ENCODE measurements at regions not wholly inside any gene's neighbourhood (a gene's known extent, or its start where the extent isn't known, plus 50 kb on each side); places are given as distances from the start of the nearest gene placed in this dataset.

DNA sequence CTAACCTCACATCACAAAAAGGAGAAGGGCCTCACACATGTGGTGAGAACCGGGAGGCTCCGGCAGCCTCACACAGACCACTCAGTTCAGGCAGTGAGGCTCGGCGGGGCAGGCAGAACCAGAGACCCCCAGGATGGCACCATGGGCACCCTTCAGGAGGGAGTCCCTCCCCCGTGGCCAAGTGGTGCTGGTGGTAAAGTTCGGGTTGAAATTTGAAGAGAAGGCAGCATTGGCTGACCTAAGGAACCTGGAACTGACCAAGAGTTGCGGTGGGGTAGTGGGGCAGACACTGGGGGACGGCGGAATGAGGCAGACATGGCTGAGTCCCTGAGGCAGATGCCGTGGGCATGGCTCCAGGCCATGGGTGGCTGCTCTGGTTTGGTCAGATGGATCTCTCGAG is 239.3 kb upstream of the MYT1L start:
- H3K4ac ChIP-seq (replicated peaks; ENCODE audit: insufficient read length, low read depth, low read length) = no peak overlapping the region
- no peak overlapping the region for H2BK15ac ChIP-seq (ENCODE audit: low read length)
- no peaks in the 10 kb centered on the region; a peak in 1 of 8 replicates for H3K36me3 ChIP-seq (ENCODE audit: control insufficient read depth in 2 of 4, insufficient read depth in 4 of 4, low read length in 3 of 4)
- no peak overlapping the region for H3K9ac ChIP-seq (replicated peaks in 1 of 4; ENCODE audit: extremely low read depth in 1 of 4, low read depth in 3 of 4, low read length in 3 of 4)
- no peaks in the 10 kb centered on the region; a peak in 1 of 4 replicates for H3K79me2 ChIP-seq (ENCODE audit: control insufficient read depth in 1 of 2, insufficient read depth in 2 of 2, low read length in 2 of 2)
- H3K4me1 ChIP-seq (replicated peaks in 1 of 4; ENCODE audit: control insufficient read depth in 3 of 4, insufficient read depth in 4 of 4, low read length in 3 of 4) = no peaks in the 10 kb centered on the region
- H2BK5ac ChIP-seq (ENCODE audit: low read depth, low read length) = no peak overlapping the region
- no peak overlapping the region for H4K5ac ChIP-seq (ENCODE audit: insufficient read length, low read depth, low read length)
- H3K4me3 ChIP-seq (ENCODE audit: extremely low read depth in 1 of 4, insufficient read depth in 2 of 4, low read depth in 3 of 4, low read length in 4 of 4) = no peak overlapping the region
- no peak for TF ChIP-seq KDM5A (IDR thresholded peaks at IDR 0.05; ENCODE audit: low read length)
- no peak for TF ChIP-seq SIN3A (conservative IDR thresholded peaks at IDR 0.05 in 1 of 2, IDR thresholded peaks at IDR 0.05 in 1 of 2; ENCODE audit: low read depth in 1 of 2, low read length in 2 of 2)
- no peak for TF ChIP-seq RAD21 (IDR thresholded peaks at IDR 0.05 in 1 of 2, conservative IDR thresholded peaks at IDR 0.05 in 1 of 2; ENCODE audit: low read depth in 2 of 2, low read length in 2 of 2)
- no peak for TF ChIP-seq KDM1A (IDR thresholded peaks at IDR 0.05; ENCODE audit: borderline replicate concordance, low read length)
- TF ChIP-seq BCL11A (IDR thresholded peaks at IDR 0.05; ENCODE audit: low read depth in 2 of 2, low read length in 2 of 2) = no peak
- no peak for TF ChIP-seq JUN (IDR thresholded peaks at IDR 0.05; ENCODE audit: low read depth, low read length)
- TF ChIP-seq TCF12 (IDR thresholded peaks at IDR 0.05; ENCODE audit: low read depth, low read length) = no peak
- no peak for TF ChIP-seq POU5F1 (IDR thresholded peaks at IDR 0.05; ENCODE audit: low read depth, low read length)
- no peak for FAIRE-seq
- H3K23me2 ChIP-seq (ENCODE audit: low read depth, low read length) = peaks cover 18% of the 10 kb centered on the region; the same call in 1 of the 2 replicates
- POLR2A ChIA-PET (ENCODE audit: partially characterized antibody) = no interaction called here
- no peak overlapping the region for H4K91ac ChIP-seq (replicated peaks; ENCODE audit: insufficient read length, low read length)
- H3K23ac ChIP-seq (ENCODE audit: insufficient read length) = no peak overlapping the region
- CTCF ChIA-PET (ENCODE audit: partially characterized antibody) = interaction anchor here (1.0 to 1.4 kb wide), 2 partner anchors 15 to 450 kb away, joined by 3 read pairs; no protein-coding TSS in a partner anchor
- peaks cover 12 to 17% of the 10 kb centered on the region in 2 experiments for H3K9me3 ChIP-seq (ENCODE audit: insufficient read depth in 2 of 2, low read depth in 1 of 2, low read length in 1 of 2)
- H3K14ac ChIP-seq (ENCODE audit: insufficient read length) = no peak overlapping the region
- H3K27me3 ChIP-seq (replicated peaks in 1 of 4; ENCODE audit: control insufficient read depth in 3 of 4, extremely low read depth in 1 of 4, insufficient read depth in 3 of 4, low read length in 3 of 4) = no peaks in the 10 kb centered on the region
- no peak overlapping the region for H2AFZ ChIP-seq (ENCODE audit: low read length)
- H3K18ac ChIP-seq (ENCODE audit: extremely low read depth, low read length) = no peak overlapping the region
- no peak overlapping the region for H3K27ac ChIP-seq (ENCODE audit: low read depth, low read length)
- H4K20me1 ChIP-seq (replicated peaks in 1 of 2; ENCODE audit: control insufficient read depth in 1 of 2, insufficient read depth in 2 of 2, low read length in 2 of 2) = peaks cover 0 to 9% of the 10 kb centered on the region in 2 experiments
- H2BK12ac ChIP-seq (ENCODE audit: low read depth, low read length) = no peak overlapping the region
- H3K4me2 ChIP-seq (ENCODE audit: insufficient read depth in 1 of 2, low read depth in 2 of 2, low read length in 2 of 2) = no peak overlapping the region
- H3K56ac ChIP-seq (replicated peaks; ENCODE audit: insufficient read length, low read depth, low read length) = no peak overlapping the region
- H2BK120ac ChIP-seq (replicated peaks; ENCODE audit: low read depth, low read length) = no peak overlapping the region
- peak in 1 of 2 experiments; percentile 20 for DNase-seq (ENCODE audit: low read depth in 1 of 2, low spot score in 2 of 2)
- no peak overlapping the region for H2AK5ac ChIP-seq (ENCODE audit: low read depth, low read length)
- H3K79me1 ChIP-seq (ENCODE audit: low read depth, low read length) = no peaks in the 10 kb centered on the region
- no peak overlapping the region for H2BK20ac ChIP-seq (ENCODE audit: low read length)
- H4K8ac ChIP-seq (ENCODE audit: extremely low read depth, insufficient read depth, low read length) = no peak overlapping the region
- WGBS, 2 experiments (ENCODE audit: extremely low coverage in 1 of 2, insufficient coverage in 1 of 2, insufficient read length in 1 of 2, insufficient replicate concordance in 2 of 2, low coverage in 1 of 2, low lambda C conversion rate in 2 of 2, missing lambda C conversion rate in 1 of 2) = 92% methylated on average over 11 of the region's 11 CpGs; no CpG with 5 or more reads in 1 of the 2 experiments

Data from H1 (cell line).